ENCODE measurements at regions not wholly inside any gene's neighbourhood (a gene's known extent, or its start where the extent isn't known, plus 50 kb on each side); places are given as distances from the start of the nearest gene placed in this dataset.
"Not testable (repeated sequence)": the region's sequence is repeated elsewhere in the genome, so short reads cannot be mapped to it uniquely, and the experiment has no call there.

DNA sequence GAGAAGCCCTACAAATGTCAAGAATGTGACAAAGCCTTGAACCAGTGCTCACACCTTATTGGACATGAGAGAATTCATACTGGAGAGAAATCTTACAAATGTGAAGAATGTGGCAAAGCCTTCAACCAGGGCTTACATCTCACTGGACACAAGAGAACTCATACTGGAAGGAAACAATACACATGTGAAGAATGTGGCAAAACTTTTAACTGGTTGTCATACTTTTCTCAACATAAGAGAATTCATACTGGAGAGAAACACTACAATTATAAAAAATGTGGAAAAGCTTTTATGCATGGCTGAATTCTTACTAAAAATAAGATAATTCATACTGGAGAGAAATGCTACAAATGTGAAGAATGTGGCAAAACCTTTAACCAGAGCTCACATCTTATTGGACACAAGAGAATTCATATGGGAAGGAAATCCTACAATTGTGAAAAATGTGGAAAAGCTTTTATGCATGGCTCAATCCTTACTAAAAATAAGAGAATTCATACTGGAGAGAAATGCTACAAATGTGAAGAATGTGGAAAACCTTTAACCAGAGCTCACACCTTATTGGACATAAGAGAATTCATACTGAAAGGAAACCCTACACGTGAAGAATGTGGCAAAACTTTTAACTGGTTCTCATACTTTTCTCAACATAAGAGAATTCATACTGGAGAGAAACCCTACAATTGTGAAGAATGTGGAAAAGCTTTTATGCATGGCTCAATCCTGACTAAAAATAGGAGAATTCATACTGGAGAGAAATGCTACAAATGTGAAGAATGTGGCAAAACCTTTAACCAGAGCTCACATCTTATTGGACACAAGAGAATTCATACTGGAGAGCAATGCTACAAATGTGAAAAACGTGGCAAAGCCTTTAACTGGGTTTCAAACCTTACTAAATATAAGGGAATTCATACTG is 350.6 kb upstream of the NUPR2 start:
- DNase-seq (ENCODE audit: low read depth in 2 of 2): not testable (repeated sequence)

GRCh38 chr7:56449762-56450161 is 333.5 kb upstream of the NUPR2 start:
- DNase-seq (ENCODE audit: low read depth in 2 of 2): no peak

DNA sequence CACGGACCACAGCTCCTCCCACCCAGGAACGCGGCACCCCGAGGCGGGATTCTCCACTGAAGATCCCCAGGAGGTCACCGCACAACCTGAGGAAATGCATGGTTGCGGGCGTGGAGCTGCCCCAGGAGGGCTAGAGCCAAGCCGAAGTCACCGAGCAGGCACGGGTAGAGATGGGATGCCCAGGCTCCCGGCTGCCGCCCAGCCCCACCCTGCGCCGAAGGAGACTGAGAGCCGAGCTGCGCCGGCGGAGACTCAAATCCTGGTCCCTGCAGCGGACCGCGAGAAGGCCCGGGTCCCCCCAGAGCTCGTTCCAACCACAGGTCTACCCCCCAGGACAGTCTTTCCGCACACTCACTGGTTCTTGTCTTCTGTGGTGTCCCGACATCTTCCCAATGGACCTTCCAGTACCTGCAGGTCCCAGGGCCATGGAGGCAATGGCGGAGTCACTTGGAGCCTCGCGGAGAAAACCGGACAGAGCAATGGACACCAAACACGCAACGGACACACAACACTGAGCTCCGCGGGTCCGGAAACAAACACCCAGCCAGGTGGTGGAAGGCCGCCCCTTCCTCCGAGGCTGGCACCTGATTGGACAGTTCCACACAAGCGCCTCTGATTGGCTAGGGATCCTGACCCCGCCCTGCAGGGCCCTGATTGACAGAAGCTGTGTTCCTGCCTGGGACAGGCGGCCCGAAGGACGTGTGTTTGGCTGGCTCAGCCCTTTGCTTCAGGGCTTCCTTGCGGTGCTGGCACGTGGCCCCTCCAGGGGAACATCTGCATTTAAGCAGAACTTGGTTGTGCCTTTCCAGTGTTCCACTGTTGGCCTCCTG is 331.9 kb upstream of the NUPR2 start:
- no peak for DNase-seq (ENCODE audit: low read depth in 2 of 2)

GRCh38 chr7:56420528-56420927 is 304.3 kb upstream of the NUPR2 start:
- not testable (repeated sequence) for DNase-seq (ENCODE audit: low read depth in 2 of 2)

DNA sequence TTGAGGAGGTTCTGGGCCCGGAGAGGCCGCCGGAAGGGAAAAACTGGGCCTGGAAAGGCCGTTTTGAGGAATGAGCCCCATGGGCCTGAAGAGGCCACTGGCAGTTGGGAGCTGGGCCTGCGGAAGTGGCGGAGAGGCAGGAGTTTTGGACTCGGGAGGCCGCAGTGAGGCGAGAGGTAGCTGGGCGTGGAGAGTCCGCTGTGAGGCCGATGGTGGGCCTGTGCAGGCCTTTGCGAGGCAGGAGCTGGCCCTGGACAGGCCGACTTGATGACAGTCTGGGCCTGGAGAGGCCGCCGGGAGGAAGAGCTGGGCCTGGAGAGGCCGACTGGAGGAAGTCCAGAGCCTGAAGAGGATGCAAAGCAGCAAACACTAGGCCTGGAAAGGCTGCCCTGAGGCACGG is 259.0 kb upstream of the NUPR2 start:
- no peak for DNase-seq (ENCODE audit: low read depth in 2 of 2)

DNA sequence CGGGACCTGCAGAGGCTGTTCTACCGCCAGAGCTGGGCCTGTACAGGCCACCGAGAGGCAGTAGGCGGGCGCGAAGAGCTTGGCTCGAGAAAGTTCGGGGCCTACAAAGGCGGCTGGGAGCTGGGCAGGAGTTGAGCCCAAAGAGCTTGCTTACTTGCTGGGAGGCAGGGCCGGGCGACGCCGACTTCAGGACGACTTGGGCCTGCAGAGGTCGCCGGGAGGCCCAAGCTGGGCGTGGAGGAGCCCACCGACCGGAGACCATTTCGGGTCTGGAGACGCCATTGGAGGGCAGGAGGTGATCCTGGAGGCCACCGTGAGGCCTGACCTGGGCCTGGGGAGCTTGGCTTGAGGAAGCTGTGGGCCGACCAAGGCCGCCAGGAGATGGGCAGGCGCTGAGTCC is 258.4 kb upstream of the NUPR2 start:
- not testable (repeated sequence) for DNase-seq (ENCODE audit: low read depth in 2 of 2)

DNA sequence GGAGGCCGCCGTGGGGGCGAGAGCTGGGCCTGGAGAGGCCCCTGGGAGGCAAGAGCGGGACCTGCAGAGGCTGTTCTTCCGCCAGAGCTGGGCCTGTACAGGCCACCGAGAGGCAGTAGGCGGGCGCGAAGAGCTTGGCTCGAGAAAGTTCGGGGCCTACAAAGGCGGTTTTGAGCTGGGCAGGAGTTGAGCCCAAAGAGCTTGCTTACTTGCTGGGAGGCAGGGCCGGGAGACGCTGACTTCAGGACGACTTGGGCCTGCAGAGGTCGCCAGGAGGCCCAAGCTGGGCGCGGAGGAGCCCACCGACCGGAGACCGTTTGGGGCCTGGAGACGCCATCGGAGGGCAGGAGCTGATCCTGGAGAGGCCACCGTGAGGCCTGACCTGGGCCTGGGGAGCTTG is 257.1 kb upstream of the NUPR2 start:
- peak in 1 of 2 donors; percentile 25 for DNase-seq (ENCODE audit: low read depth in 2 of 2)

DNA sequence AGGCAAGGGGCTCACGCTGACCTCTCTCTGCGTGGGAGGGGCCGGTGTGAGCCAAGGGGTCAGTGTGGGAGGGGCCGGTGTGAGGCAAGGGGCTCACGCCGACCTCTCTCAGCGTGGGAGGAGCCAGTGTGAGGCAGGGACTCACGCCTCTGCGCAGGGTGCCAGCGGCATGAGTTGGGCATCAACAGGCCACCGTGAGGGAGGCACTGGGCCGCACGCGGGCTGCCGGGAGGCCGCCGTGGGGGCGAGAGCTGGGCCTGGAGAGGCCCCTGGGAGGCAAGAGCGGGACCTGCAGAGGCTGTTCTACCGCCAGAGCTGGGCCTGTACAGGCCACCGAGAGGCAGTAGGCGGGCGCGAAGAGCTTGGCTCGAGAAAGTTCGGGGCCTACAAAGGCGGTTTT is 255.6 kb upstream of the NUPR2 start:
- DNase-seq (ENCODE audit: low read depth in 2 of 2): peak in 1 of 2 donors; percentile 4

- DNase-seq (ENCODE audit: low read depth in 2 of 2): not testable (repeated sequence)
Measured at GRCh38 chr7:56370208-56370872, 254.1 kb upstream of the NUPR2 start.

GRCh38 chr7:56367914-56368313 is 251.7 kb upstream of the NUPR2 start:
- DNase-seq (ENCODE audit: low read depth in 2 of 2): not testable (repeated sequence)

GRCh38 chr7:56367411-56367810 is 251.2 kb upstream of the NUPR2 start:
- DNase-seq (ENCODE audit: low read depth in 2 of 2): not testable (repeated sequence)

- DNase-seq (ENCODE audit: low read depth in 2 of 2): not testable (repeated sequence)
Measured at GRCh38 chr7:56366701-56367100, 250.5 kb upstream of the NUPR2 start.

DNA sequence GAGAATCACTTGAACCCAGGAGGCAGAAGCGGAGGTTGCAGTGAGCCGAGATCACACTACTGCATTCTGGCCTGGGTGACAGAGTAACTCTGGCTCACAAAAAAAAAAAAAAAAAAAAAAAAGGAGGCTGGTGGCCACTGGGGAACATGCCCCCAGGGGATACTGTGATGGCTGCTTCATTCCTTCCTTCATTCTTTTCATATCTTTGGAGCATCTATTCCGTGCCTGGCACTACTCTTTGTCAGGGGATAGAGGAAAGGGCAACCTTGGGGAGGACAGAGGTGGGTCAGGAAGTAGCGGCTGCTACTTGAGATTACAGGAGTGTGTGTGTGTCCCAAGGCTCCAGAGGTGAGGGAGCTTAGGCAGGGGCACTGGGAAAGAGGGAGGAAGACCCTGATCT is 236.4 kb upstream of the NUPR2 start:
- DNase-seq (ENCODE audit: low read depth in 2 of 2): not testable (repeated sequence)

- DNase-seq (ENCODE audit: low read depth in 2 of 2): not testable (repeated sequence)
Measured at GRCh38 chr7:56351181-56351580, 235.0 kb upstream of the NUPR2 start.

DNA sequence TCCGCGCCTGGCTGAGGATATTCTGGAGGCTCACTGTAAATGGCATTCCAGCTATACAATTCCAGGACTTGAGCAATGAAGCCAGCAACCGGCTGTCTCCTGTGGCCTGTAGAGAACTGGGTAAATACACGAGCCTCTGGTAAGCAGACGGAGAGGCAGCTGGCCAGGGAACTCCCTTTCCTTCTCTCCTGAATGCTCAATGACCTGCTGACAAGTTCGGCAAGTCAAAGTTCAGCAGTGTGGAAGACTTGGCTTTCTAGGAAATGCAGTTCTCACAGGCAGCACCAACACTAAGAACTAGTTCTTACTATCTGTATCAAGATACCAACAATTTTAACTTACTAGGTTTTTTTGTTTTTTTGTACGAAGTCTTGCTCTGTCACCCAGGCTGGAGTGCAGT is 232.1 kb upstream of the NUPR2 start:
- not testable (repeated sequence) for DNase-seq (ENCODE audit: low read depth in 2 of 2)

GRCh38 chr7:56328327-56328726 is 212.1 kb upstream of the NUPR2 start:
- not testable (repeated sequence) for DNase-seq (ENCODE audit: low read depth in 2 of 2)

GRCh38 chr7:56290548-56290947 is 174.3 kb upstream of the NUPR2 start:
- no peak for DNase-seq (ENCODE audit: low read depth in 2 of 2)

DNA sequence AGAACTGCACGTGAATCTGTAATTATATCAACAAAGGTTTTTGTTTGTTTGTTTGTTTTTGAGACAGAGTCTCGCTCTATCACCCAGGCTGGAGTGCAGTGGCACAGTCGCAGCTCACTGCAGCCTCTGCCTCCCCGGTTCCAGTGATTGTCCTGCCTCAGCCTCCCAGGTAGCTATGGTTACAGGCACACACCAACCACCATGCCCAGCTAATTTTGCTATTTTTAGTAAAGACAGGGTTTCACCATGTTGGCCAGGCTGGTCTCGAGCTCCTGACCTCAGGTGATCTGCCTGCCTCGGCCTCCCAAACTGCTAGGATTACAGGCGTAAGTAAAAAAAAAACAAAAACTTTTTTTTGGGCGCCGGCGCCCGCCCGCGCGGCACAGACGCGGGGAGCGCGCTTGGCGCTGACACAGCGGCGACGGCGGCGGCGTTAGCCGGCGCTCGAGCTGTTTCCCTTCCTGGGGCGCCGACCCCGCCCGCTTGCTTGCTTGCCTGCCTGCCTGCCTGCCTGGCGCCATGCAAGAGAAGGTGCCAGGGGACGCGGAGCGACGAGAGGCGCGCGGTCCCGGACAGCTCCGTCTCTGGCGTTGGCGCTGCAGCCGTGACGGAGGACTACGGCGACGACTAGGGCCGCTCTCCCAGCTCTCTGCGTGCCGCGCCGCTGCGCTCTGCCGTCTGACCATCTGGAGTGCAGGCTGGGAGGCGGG is 171.4 kb upstream of the NUPR2 start:
- DNase-seq (ENCODE audit: low read depth in 2 of 2): no peak

DNA sequence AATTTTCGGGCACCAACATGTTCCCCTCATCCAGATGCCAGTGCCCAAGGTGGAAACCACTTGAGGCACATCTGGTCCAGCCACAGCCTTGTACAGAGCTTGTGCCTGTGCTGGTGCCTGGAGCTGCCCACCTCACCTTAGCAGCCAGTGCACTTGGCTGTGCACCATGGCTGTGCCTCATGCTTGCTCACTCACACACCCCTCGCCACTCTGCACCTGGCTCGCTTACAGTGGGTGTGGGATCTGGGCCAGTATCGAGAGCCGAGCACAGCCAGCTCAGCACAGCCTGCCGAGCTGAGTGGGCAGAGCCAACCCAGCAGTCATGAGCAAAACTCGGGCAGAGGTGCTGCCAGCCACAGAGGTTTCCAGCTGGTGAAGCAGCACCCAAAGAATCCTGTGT is 139.9 kb upstream of the NUPR2 start:
- DNase-seq (ENCODE audit: low read depth in 2 of 2): no peak

GRCh38 chr7:56250135-56250534 is 133.9 kb upstream of the NUPR2 start:
- DNase-seq (ENCODE audit: low read depth in 2 of 2): no peak

DNA sequence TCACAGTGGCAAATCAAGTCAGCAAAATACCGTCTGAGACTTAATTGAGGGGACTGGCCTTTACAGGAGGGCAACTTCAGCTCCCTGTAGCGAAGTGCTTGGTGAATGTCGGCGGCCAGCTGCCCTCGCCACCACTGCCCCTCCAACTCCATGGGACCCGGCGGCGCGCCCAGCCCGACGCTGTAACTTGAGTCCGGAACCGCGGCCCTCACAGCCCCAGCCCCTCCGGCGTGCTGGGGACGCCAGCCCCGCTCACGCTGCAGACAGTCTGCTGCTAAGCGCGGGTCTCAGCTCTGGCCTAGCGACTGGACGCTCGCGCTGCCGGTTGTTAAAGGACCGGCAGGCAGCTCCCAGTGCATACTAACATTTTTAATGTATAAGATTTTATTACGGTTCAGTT is 113.4 kb upstream of the NUPR2 start:
- no peak for DNase-seq (ENCODE audit: low read depth in 2 of 2)

All from stimulated activated CD4-positive, alpha-beta T cell treated with anti-CD3 and anti-CD28 coated beads, Interleukin-4, amount 100 ng/mL, for 48 hours (primary cell).